NCI-H187 treated with DMSO at 0.1 percent for 48 hours (cell line): ENCODE measurements at regions not wholly inside any gene's neighbourhood (a gene's known extent, or its start where the extent isn't known, plus 50 kb on each side); places are given as distances from the start of the nearest gene placed in this dataset.

Experiments used
- DNase-seq: peaks from one replicate; lab custom pipeline; 2025; lab: John Stamatoyannopoulos, UW

- no peak for DNase-seq
Measured at GRCh38 chr1:234988536-234988935, 140.1 kb downstream of the TOMM20 start.

GRCh38 chr1:234988155-234988517 lies 140.5 kb downstream of the TOMM20 start:
- DNase-seq, result no peak

GRCh38 chr1:234987415-234988154 lies 141.1 kb downstream of the TOMM20 start:
- DNase-seq, result no peak

- DNase-seq, result no peak
Measured at GRCh38 chr1:234986750-234987414, 141.8 kb downstream of the TOMM20 start.

- no peak for DNase-seq
Measured at GRCh38 chr1:234985516-234986294, 142.9 kb downstream of the TOMM20 start.

GRCh38 chr1:234985007-234985370 lies 143.6 kb downstream of the TOMM20 start:
- no peak for DNase-seq

GRCh38 chr1:234983564-234984238 lies 144.9 kb downstream of the TOMM20 start:
- DNase-seq, result no peak

GRCh38 chr1:234981758-234982157 lies 146.9 kb downstream of the TOMM20 start:
- DNase-seq, result no peak

- no peak for DNase-seq
Measured at GRCh38 chr1:234980645-234981396, 147.8 kb downstream of the TOMM20 start.

- DNase-seq, result no peak
Measured at GRCh38 chr1:234980291-234980644, 148.4 kb downstream of the TOMM20 start.

- DNase-seq, result no peak
Measured at GRCh38 chr1:234979296-234980279, 149.0 kb downstream of the TOMM20 start.

- DNase-seq, result no peak
Measured at GRCh38 chr1:234978397-234979295, 150.0 kb downstream of the TOMM20 start.

GRCh38 chr1:234977875-234978396 lies 150.7 kb downstream of the TOMM20 start:
- no peak for DNase-seq

GRCh38 chr1:234976861-234977680 lies 151.6 kb downstream of the TOMM20 start:
- no peak for DNase-seq

GRCh38 chr1:234975941-234976860 lies 152.4 kb downstream of the TOMM20 start:
- no peak for DNase-seq

- no peak for DNase-seq
Measured at GRCh38 chr1:234975122-234975940, 153.3 kb downstream of the TOMM20 start.
